Sigmoid colon (tissue), 4 donors: ENCODE measurements at regions not wholly inside any gene's neighbourhood (a gene's known extent, or its start where the extent isn't known, plus 50 kb on each side); places are given as distances from the start of the nearest gene placed in this dataset.

Experiments
- POLR2AphosphoS5 ChIP-seq, 4 donors: sonication (generic); formaldehyde crosslinking; IDR thresholded peaks; one replicate each; pipeline ENCODE4 v1.6.1; 2017; ENCODE audit warnings: antibody characterized with exemption in 4 of 4
- TF ChIP-seq, protein P1 (sequence below), 4 experiments: fragments of 450-650 bp in 3 of 4; fragments of 200-600 bp in 1 of 4; IDR thresholded peaks; one replicate each; pipeline ENCODE4 v1.5.1; 2016 to 2019; ENCODE audit warnings: antibody characterized with exemption in 4 of 4, mild to moderate bottlenecking in 3 of 4, moderate library complexity in 2 of 4

DNA sequence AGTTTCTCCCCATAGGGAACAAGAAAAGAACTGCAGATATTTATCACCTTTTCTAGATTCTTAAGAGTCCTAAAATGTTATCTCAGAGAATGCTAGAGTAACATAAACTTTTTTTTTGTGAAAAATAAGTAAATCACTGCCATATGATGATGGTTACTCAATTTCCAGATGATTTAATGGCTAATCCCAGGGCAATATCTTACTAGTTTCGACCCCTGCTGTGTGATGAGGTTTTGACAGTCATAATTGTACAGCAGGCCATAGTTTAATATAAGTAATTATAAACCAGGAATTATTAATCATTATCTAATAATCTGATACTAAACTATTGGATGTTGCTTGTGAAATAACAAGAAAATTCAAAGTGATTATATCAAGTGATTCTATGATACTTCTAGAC, 210.6 kb downstream of the HLX start:
- TF ChIP-seq, protein P1, sequence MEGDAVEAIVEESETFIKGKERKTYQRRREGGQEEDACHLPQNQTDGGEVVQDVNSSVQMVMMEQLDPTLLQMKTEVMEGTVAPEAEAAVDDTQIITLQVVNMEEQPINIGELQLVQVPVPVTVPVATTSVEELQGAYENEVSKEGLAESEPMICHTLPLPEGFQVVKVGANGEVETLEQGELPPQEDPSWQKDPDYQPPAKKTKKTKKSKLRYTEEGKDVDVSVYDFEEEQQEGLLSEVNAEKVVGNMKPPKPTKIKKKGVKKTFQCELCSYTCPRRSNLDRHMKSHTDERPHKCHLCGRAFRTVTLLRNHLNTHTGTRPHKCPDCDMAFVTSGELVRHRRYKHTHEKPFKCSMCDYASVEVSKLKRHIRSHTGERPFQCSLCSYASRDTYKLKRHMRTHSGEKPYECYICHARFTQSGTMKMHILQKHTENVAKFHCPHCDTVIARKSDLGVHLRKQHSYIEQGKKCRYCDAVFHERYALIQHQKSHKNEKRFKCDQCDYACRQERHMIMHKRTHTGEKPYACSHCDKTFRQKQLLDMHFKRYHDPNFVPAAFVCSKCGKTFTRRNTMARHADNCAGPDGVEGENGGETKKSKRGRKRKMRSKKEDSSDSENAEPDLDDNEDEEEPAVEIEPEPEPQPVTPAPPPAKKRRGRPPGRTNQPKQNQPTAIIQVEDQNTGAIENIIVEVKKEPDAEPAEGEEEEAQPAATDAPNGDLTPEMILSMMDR (IDR thresholded peaks at IDR 0.05): no peak
- TF ChIP-seq POLR2AphosphoS5 (IDR thresholded peaks at IDR 0.05): no peak
